Stimulated activated CD4-positive, alpha-beta T cell treated with anti-CD3 and anti-CD28 coated beads, Interleukin-4, amount 100 ng/mL, for 48 hours (primary cell): ENCODE measurements at regions not wholly inside any gene's neighbourhood (a gene's known extent, or its start where the extent isn't known, plus 50 kb on each side); places are given as distances from the start of the nearest gene placed in this dataset.
"Not testable (repeated sequence)": the region's sequence is repeated elsewhere in the genome, so short reads cannot be mapped to it uniquely, and the experiment has no call there.

Experiments used
- DNase-seq, 2 donors: peaks; one replicate each; pipeline ENCODE4 v3.0.0-alpha.2; 2020; ENCODE audit warnings: low read depth in 2 of 2

- no peak for DNase-seq
Observed at GRCh38 chr2:153420394-153420793, 58.2 kb downstream of the RPRM start.

GRCh38 chr2:153417077-153417476 lies 61.5 kb downstream of the RPRM start:
- no peak for DNase-seq

- DNase-seq: no peak
Observed at GRCh38 chr2:153416071-153416470, 62.5 kb downstream of the RPRM start.

- no peak for DNase-seq
Observed at GRCh38 chr2:153408710-153409385, 69.7 kb downstream of the RPRM start.

GRCh38 chr2:153405196-153405595 lies 73.4 kb downstream of the RPRM start:
- DNase-seq: no peak

- DNase-seq: no peak
Observed at GRCh38 chr2:153404792-153405191, 73.8 kb downstream of the RPRM start.

- no peak for DNase-seq
Observed at GRCh38 chr2:153403940-153404339, 74.6 kb downstream of the RPRM start.

- DNase-seq: not testable (repeated sequence)
Observed at GRCh38 chr2:153403352-153403751, 75.2 kb downstream of the RPRM start.

GRCh38 chr2:153394686-153395085 lies 83.9 kb downstream of the RPRM start:
- no peak for DNase-seq

- no peak for DNase-seq
Observed at GRCh38 chr2:153394247-153394646, 84.3 kb downstream of the RPRM start.

- DNase-seq: no peak
Observed at GRCh38 chr2:153393518-153393917, 85.0 kb downstream of the RPRM start.

GRCh38 chr2:153391131-153391530 lies 87.4 kb downstream of the RPRM start:
- no peak for DNase-seq

- no peak for DNase-seq
Observed at GRCh38 chr2:153388246-153388645, 90.3 kb downstream of the RPRM start.

GRCh38 chr2:153387203-153387602 lies 91.4 kb downstream of the RPRM start:
- no peak for DNase-seq

- DNase-seq: no peak
Observed at GRCh38 chr2:153386481-153386897, 92.1 kb downstream of the RPRM start.

GRCh38 chr2:153373510-153374279 lies 104.9 kb downstream of the RPRM start:
- DNase-seq: no peak

GRCh38 chr2:153360239-153360638 lies 118.3 kb downstream of the RPRM start:
- no peak for DNase-seq

- no peak for DNase-seq
Observed at GRCh38 chr2:153354377-153354776, 124.2 kb downstream of the RPRM start.

GRCh38 chr2:153349603-153350002 lies 129.0 kb downstream of the RPRM start:
- DNase-seq: no peak

GRCh38 chr2:153347818-153348495 lies 130.6 kb downstream of the RPRM start:
- no peak for DNase-seq

GRCh38 chr2:153320879-153321278 lies 157.7 kb downstream of the RPRM start:
- no peak for DNase-seq

GRCh38 chr2:153311432-153311831 lies 167.1 kb downstream of the RPRM start:
- DNase-seq: no peak

GRCh38 chr2:153308466-153308865 lies 170.1 kb downstream of the RPRM start:
- DNase-seq: no peak
